KBM-7 (cell line): ENCODE measurements at regions not wholly inside any gene's neighbourhood (a gene's known extent, or its start where the extent isn't known, plus 50 kb on each side); places are given as distances from the start of the nearest gene placed in this dataset.

Experiments
- DNase-seq: peaks from one replicate; pipeline ENCODE4 v3.0.0-alpha.2; 2015
- in situ Hi-C: fragments of 300-500 bp; cut with MboI; formaldehyde crosslinking; loops from 2 replicates; pipeline ENCODE4 v1.14.3; 2020; ENCODE audit warnings: low sequenced_read_pairs, low pct_unique_long_range_greater_than_20kb, mixed read lengths

GRCh38 chr11:29786092-29786491 lies 230.7 kb downstream of the KCNA4 start:
- DNase-seq, result no peak
- in situ Hi-C loops, result no loop called here

DNA sequence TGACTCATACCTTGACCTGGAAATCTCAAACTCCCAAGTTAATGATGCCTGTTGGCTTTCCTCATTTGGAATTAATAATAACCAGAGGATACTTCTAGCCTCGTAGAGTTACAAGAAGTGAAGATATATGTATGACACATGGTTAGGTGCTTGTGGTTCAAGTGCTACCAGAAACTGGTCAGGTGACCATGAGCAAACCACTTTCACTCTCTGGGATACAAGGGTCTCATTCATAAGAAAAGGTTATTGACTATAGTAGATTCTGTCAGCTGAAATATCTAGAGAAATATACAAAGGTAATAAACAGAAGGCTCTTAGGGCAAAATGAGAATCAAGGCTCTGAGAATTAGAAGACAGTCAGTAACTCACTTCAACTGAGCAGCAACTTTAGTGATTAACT lies 233.3 kb downstream of the KCNA4 start:
- in situ Hi-C loops, result no loop called here
- no peak for DNase-seq

- DNase-seq, result no peak
- in situ Hi-C loops, result no loop called here
These were observed 234.4 kb downstream of the KCNA4 start for GRCh38 chr11:29782447-29782846.

DNA sequence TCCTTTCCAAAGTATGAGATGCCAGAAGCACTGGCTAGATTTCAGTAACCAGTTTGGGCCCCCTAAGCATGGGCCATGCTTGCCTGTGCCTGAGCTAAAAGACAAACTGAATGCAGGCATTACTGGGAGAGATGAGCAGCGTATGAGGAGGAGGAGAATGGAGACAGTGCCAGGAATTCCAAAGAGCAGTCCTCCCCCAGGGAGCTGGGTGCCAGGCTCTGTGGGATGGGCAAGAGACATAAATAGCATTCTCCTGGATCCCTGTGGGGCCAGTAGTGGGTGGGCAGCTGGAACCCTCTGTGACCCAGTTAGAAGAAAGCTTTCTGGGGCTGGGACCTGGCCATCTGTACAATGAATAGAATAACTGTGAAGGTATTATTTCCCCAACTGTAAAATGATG lies 235.6 kb downstream of the KCNA4 start:
- in situ Hi-C loops, result no loop called here
- DNase-seq, result no peak

- peak; percentile 0 for DNase-seq
These were observed 236.1 kb downstream of the KCNA4 start for GRCh38 chr11:29780756-29781155.

DNA sequence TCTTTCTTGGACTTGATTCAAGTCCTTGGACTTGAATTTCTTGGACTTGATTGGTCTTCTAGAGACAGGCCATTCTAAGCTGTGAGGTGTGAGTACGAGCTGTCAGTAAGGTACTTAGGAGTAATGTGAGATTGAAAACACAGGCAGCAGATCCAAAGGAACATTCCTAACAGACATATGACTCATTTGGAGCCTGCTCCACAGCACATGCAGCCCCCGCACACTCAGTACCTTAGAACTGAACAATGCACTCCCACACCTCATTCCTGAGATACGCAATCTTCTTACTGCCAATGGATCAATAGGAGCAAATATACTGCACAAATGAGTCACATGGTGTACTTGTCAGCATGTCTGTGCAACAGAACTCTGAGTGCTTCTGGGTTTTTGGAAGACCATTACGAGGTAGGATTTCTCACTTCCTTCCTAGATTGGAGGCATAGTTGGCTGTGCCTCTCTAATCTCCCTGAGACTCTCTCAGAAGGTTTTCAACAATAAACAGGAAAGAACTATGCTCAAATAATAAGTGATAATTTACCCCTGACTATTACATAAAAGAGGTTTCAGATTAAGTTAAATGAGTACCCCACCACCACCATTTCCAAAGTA lies 243.1 kb downstream of the KCNA4 start:
- DNase-seq, result no peak
- in situ Hi-C loops, result no loop called here

More at GRCh38 chr11:29780756-29781155, 236.1 kb downstream of the KCNA4 start:
- in situ Hi-C loops, result no loop called here

DNA sequence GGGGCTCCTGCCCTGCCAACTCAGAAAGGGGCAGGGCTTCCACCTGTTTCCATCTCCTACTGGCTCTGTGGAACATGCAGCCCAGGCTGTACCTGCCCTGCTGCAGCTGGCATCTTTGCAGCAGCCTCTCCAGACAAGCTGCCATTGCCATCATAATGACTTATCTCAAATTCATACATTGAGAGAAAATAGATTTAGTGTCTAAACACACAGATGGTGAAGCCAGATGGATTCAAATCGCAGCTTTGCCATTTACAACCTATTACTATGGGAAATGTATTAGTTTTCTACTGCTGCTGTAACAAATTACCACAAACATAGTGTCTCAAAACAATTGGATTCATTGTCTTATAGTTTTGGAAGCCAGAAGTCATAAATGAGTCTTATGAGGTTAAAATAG lies 260.0 kb downstream of the KCNA4 start:
- in situ Hi-C loops, result no loop called here
- no peak for DNase-seq

GRCh38 chr11:29755474-29755873 lies 261.4 kb downstream of the KCNA4 start:
- no peak for DNase-seq
- in situ Hi-C loops, result no loop called here

DNA sequence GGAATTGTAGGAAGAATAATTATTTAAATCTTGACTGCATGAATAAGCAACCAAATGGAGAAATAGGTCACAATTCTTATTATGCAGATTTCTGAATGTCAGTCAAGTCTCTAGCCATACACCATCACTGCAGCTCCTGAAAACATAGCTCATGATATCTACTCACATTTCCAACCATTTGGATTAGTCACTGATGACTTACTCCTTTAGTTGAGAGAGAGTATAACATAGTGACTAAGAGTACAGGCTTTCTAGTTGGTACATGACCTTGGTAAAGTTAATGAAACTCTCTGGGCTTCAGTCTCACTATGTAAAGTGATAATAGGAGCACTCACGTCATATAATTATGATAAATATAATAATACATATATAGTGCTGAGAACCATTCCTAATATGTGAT lies 265.2 kb downstream of the KCNA4 start:
- in situ Hi-C loops, result no loop called here

GRCh38 chr11:29750392-29750791 lies 266.4 kb downstream of the KCNA4 start:
- no peak for DNase-seq
- in situ Hi-C loops, result no loop called here

More for the DNA sequence above, 265.2 kb downstream of the KCNA4 start:
- DNase-seq, result no peak

DNA sequence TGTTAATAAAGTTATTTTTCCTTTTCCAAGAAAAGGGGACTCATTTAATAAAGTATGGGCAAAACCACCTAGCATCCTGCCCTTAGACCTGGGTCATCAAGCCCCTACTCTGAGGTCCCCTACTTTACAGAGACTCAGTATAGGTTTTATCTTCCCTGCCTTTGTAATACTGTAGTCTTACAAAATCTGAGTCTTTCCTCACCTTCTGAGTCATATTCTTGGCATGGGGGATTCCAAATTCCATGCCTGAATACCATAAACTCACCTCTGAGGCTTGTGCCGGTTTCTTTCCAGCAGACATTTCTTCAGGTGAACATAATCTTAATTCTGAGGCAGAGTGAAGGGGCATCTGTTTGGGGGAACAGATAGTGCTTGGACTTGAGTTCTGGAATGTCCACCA lies 282.5 kb downstream of the KCNA4 start:
- DNase-seq, result no peak
- in situ Hi-C loops, result no loop called here

GRCh38 chr11:29713831-29714320 lies 303.0 kb downstream of the KCNA4 start:
- no peak for DNase-seq
- in situ Hi-C loops, result no loop called here

- in situ Hi-C loops, result no loop called here
- DNase-seq, result no peak
These were observed 304.2 kb downstream of the KCNA4 start for GRCh38 chr11:29712616-29713015.

DNA sequence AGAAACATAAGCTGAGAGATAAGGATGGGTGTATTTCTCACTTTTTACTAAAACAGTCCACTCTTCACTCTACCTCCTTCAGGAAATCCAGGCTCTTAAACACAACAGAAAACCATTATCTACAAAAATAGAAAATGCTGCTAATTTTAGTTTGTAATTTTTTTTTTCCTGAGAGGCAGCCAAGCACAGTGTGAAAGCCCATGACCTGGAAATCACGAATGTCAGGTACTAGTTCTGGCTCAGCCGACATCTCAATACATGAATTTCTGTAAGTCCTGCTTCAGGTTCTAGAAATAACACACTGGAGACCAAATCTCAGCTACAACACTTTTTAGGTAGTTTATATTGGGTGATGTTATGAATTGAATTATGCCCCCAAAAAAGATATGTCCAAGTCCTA lies 308.9 kb downstream of the KCNA4 start:
- no peak for DNase-seq
- in situ Hi-C loops, result no loop called here

GRCh38 chr11:29685361-29685760 lies 331.5 kb downstream of the KCNA4 start:
- in situ Hi-C loops, result no loop called here
- no peak for DNase-seq

DNA sequence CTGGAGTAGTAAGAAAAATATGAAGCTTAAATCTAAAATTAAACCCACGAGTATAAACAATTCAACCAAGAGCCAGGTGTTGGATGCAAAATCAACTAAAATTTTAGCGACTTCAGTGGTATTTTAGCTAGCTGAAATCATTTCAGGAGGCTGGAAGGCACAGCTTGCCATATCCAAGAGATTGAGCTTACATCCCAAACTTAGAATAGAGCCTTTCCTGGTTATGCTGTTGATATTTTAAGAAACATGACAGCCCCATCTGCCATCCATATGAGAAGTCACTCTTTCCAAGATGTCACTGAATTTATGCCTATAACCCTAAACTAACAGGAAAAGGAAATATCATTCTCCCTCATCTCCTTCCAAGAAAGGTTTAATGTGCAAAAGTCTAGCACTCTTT lies 334.0 kb downstream of the KCNA4 start:
- in situ Hi-C loops, result no loop called here
- no peak for DNase-seq

DNA sequence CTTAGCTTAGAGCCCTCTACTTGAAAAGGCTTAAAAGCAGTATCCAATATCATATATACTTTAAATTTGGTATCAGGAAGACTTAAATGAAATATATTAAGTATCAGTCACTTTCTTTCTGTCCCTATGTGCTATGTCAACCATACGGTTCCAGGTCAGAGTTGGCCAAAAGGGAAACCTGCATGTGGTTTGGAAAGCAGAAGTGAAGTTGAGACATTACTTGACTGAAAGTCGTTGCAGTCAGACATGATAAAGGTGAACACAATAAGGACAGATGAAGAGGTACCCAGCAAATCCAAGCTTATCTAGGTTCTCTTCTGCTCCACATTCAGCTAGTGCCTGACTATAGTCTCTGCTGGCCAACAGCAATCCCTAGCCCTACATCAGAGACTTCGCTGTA lies 336.8 kb downstream of the KCNA4 start:
- in situ Hi-C loops, result no loop called here
- no peak for DNase-seq

DNA sequence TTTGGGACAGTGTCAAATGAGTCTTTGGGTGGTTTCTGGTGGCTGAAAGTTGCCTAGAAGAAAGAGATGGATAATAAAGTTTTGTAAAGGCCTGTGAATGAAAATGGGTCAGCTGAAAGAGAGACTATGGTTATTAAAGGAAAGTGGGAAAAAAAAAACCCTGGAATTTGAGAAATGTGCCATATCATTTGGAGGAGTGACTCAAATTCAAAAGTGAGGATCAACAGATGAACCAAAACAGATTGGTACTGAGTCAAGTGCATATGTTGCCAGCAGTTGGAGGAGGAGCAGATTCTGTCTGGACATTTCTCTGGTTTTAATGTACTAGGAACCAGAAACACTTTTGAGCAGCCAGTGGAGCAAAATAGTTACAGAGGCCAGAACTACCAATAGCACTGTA lies 339.8 kb downstream of the KCNA4 start:
- DNase-seq, result no peak
- in situ Hi-C loops, result no loop called here

DNA sequence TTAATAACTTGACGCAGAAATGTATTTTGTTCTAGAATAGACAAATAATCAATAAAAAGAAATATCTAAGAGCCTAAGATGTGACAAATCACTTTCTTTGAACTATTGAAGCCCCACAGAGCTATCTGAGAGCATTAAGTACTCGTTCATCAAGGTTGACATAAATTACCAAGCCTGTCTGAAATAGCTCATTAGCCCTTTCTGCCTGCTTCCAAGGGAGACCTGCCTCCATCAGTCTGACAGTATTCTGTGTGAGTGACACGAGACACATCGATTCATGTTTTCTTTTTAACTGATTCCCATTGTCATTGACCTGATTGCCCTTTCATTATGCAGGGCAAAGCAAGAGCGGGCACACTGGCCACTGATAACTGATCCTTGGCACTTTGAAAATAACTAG lies 347.5 kb downstream of the KCNA4 start:
- in situ Hi-C loops, result no loop called here
- no peak for DNase-seq

DNA sequence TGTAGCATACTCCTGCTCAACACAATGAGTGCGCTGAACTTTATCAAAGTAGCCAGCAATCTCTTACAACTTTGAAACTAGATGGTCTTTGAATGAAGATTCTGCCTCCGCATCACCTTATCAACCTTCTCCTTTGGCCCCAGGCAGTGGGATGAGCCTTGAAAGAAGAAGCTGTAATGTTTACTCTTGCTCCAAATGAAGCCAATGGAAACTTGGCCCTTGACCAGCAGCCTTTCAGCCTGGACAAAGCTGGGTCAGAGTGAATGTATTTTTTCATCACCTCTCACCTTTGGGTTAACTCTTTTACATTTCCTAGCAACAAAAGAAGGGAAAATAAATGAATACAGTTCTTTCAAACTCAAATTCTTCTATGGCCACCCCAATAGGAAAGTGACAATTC lies 359.1 kb downstream of the KCNA4 start:
- in situ Hi-C loops, result no loop called here

GRCh38 chr11:29656597-29656996 lies 360.2 kb downstream of the KCNA4 start:
- in situ Hi-C loops, result no loop called here
- no peak for DNase-seq

More for the DNA sequence above, 359.1 kb downstream of the KCNA4 start:
- DNase-seq, result no peak
